Dendritic cell treated with granulocyte-macrophage colony-stimulating factor and Interleukin-4, amounts not matched to agents 40 ng/mL and 50 ng/mL, for 4 days (primary cell): ENCODE measurements at regions not wholly inside any gene's neighbourhood (a gene's known extent, or its start where the extent isn't known, plus 50 kb on each side); places are given as distances from the start of the nearest gene placed in this dataset.
"Not testable (repeated sequence)": the region's sequence is repeated elsewhere in the genome, so short reads cannot be mapped to it uniquely, and the experiment has no call there.

ENCODE experiments used
- H3K27ac Mint-ChIP-seq: one replicate; pipeline ENCODE4 v1.8.0; 2022; ENCODE audit warnings: mild to moderate bottlenecking, mixed read lengths
- H3K27me3 Mint-ChIP-seq: one replicate; pipeline ENCODE4 v1.8.0; 2022; ENCODE audit warnings: mild to moderate bottlenecking, mixed read lengths
- H3K36me3 Mint-ChIP-seq: one replicate; pipeline ENCODE4 v1.8.0; 2022; ENCODE audit warnings: low read depth, mixed read lengths
- H3K4me1 Mint-ChIP-seq: one replicate; pipeline ENCODE4 v1.8.0; 2022; ENCODE audit warnings: low read depth, mixed read lengths
- H3K4me3 Mint-ChIP-seq: one replicate; pipeline ENCODE4 v1.8.0; 2022; ENCODE audit warnings: mild to moderate bottlenecking, moderate library complexity, mixed read lengths
- H3K9me3 Mint-ChIP-seq: one replicate; pipeline ENCODE4 v1.8.0; 2022; ENCODE audit warnings: mixed read lengths
- intact Hi-C: fragments of 100-400 bp; cut with micrococcal nuclease; formaldehyde crosslinking; loops from one replicate; pipeline ENCODE4 v1.15.0; 2022

GRCh38 chr9:31744589-31744988, 639.9 kb upstream of the ACO1 start:
- no peaks in the 10 kb centered on the region for H3K36me3 Mint-ChIP-seq
- H3K9me3 Mint-ChIP-seq, result no peaks in the 10 kb centered on the region
- intact Hi-C loops, result no loop called here
- no peak overlapping the region for H3K27ac Mint-ChIP-seq
- no peaks in the 10 kb centered on the region for H3K4me1 Mint-ChIP-seq
- no peaks in the 10 kb centered on the region for H3K27me3 Mint-ChIP-seq
- H3K4me3 Mint-ChIP-seq, result no peak overlapping the region

GRCh38 chr9:31745468-31745867, 639.0 kb upstream of the ACO1 start:
- Mint-ChIP-seq H3K9me3 (no peaks in the 10 kb centered on the region), H3K4me1 (no peaks in the 10 kb centered on the region), H3K36me3 (no peaks in the 10 kb centered on the region), H3K27me3 (no peaks in the 10 kb centered on the region), H3K27ac (no peak overlapping the region), H3K4me3 (no peak overlapping the region)
- intact Hi-C loops, result no loop called here

GRCh38 chr9:31745886-31746285, 638.6 kb upstream of the ACO1 start:
- Mint-ChIP-seq H3K36me3 (no peaks in the 10 kb centered on the region), H3K27ac (no peak overlapping the region)
- intact Hi-C loops, result no loop called here

GRCh38 chr9:31753756-31754155, 630.7 kb upstream of the ACO1 start:
- H3K27me3 Mint-ChIP-seq, result no peaks in the 10 kb centered on the region
- H3K4me3 Mint-ChIP-seq, result no peak overlapping the region
- no peaks in the 10 kb centered on the region for H3K9me3 Mint-ChIP-seq
- no peaks in the 10 kb centered on the region for H3K36me3 Mint-ChIP-seq
- H3K27ac Mint-ChIP-seq, result no peak overlapping the region
- intact Hi-C loops, result no loop called here
- H3K4me1 Mint-ChIP-seq, result no peaks in the 10 kb centered on the region

More at GRCh38 chr9:31745886-31746285, 638.6 kb upstream of the ACO1 start:
- Mint-ChIP-seq H3K4me1 (no peaks in the 10 kb centered on the region), H3K9me3 (no peaks in the 10 kb centered on the region), H3K27me3 (no peaks in the 10 kb centered on the region), H3K4me3 (no peak overlapping the region)

GRCh38 chr9:31759703-31760102, 624.7 kb upstream of the ACO1 start:
- Mint-ChIP-seq H3K4me3 (no peak overlapping the region), H3K4me1 (no peaks in the 10 kb centered on the region), H3K27me3 (no peaks in the 10 kb centered on the region), H3K27ac (no peak overlapping the region), H3K9me3 (peaks cover 5% of the 10 kb centered on the region), H3K36me3 (no peaks in the 10 kb centered on the region)
- intact Hi-C loops, result no loop called here

GRCh38 chr9:31774021-31774420, 610.4 kb upstream of the ACO1 start:
- H3K36me3 Mint-ChIP-seq, H3K4me3 Mint-ChIP-seq, H3K4me1 Mint-ChIP-seq, H3K27me3 Mint-ChIP-seq, H3K27ac Mint-ChIP-seq, intact Hi-C loops: not testable (repeated sequence)
- H3K9me3 Mint-ChIP-seq, result peaks cover 61% of the 10 kb centered on the region

GRCh38 chr9:31774571-31774970, 609.9 kb upstream of the ACO1 start:
- H3K27ac Mint-ChIP-seq, result no peak overlapping the region
- peaks cover 66% of the 10 kb centered on the region for H3K9me3 Mint-ChIP-seq
- H3K4me3 Mint-ChIP-seq, result no peak overlapping the region
- H3K27me3 Mint-ChIP-seq, result no peaks in the 10 kb centered on the region
- H3K4me1 Mint-ChIP-seq, result no peaks in the 10 kb centered on the region
- intact Hi-C loops, result no loop called here
- no peaks in the 10 kb centered on the region for H3K36me3 Mint-ChIP-seq

- intact Hi-C loops, result no loop called here
Observed at GRCh38 chr9:31776471-31776870, 608.0 kb upstream of the ACO1 start.

GRCh38 chr9:31783491-31783890, 601.0 kb upstream of the ACO1 start:
- Mint-ChIP-seq H3K27me3 (no peaks in the 10 kb centered on the region), H3K36me3 (no peaks in the 10 kb centered on the region), H3K4me1 (no peaks in the 10 kb centered on the region), H3K4me3 (no peak overlapping the region), H3K9me3 (peaks cover 55% of the 10 kb centered on the region), H3K27ac (no peak overlapping the region)
- intact Hi-C loops, result no loop called here

More at GRCh38 chr9:31776471-31776870, 608.0 kb upstream of the ACO1 start:
- Mint-ChIP-seq H3K4me3 (no peak overlapping the region), H3K36me3 (no peaks in the 10 kb centered on the region), H3K9me3 (peaks cover 70% of the 10 kb centered on the region), H3K4me1 (no peaks in the 10 kb centered on the region), H3K27me3 (no peaks in the 10 kb centered on the region), H3K27ac (no peak overlapping the region)

GRCh38 chr9:31790720-31791119, 593.7 kb upstream of the ACO1 start:
- Mint-ChIP-seq H3K36me3 (no peaks in the 10 kb centered on the region), H3K4me3 (no peak overlapping the region), H3K27me3 (no peaks in the 10 kb centered on the region), H3K27ac (no peak overlapping the region), H3K9me3 (no peaks in the 10 kb centered on the region), H3K4me1 (no peaks in the 10 kb centered on the region)
- intact Hi-C loops, result no loop called here

- Mint-ChIP-seq H3K27me3 (no peaks in the 10 kb centered on the region), H3K36me3 (no peaks in the 10 kb centered on the region), H3K27ac (no peak overlapping the region), H3K4me3 (no peak overlapping the region), H3K4me1 (no peaks in the 10 kb centered on the region), H3K9me3 (no peaks in the 10 kb centered on the region)
- intact Hi-C loops, result no loop called here
Observed at GRCh38 chr9:31799953-31800609, 584.4 kb upstream of the ACO1 start.

- Mint-ChIP-seq H3K27ac (no peak overlapping the region), H3K4me3 (no peak overlapping the region), H3K27me3 (peaks cover 7% of the 10 kb centered on the region), H3K9me3 (no peaks in the 10 kb centered on the region), H3K36me3 (no peaks in the 10 kb centered on the region), H3K4me1 (no peaks in the 10 kb centered on the region)
- intact Hi-C loops, result no loop called here
Observed at GRCh38 chr9:31807574-31808256, 576.7 kb upstream of the ACO1 start.

- Mint-ChIP-seq H3K4me1 (no peaks in the 10 kb centered on the region), H3K4me3 (no peak overlapping the region), H3K27me3 (peaks cover 7% of the 10 kb centered on the region), H3K9me3 (no peaks in the 10 kb centered on the region), H3K27ac (no peak overlapping the region), H3K36me3 (no peaks in the 10 kb centered on the region)
- intact Hi-C loops, result no loop called here
Observed at GRCh38 chr9:31808766-31809165, 575.7 kb upstream of the ACO1 start.

GRCh38 chr9:31820426-31820825, 564.0 kb upstream of the ACO1 start:
- H3K27me3 Mint-ChIP-seq, result no peaks in the 10 kb centered on the region

GRCh38 chr9:31821583-31821982, 562.9 kb upstream of the ACO1 start:
- H3K27ac Mint-ChIP-seq, result no peak overlapping the region
- no peaks in the 10 kb centered on the region for H3K27me3 Mint-ChIP-seq
- no peaks in the 10 kb centered on the region for H3K4me1 Mint-ChIP-seq
- intact Hi-C loops, result no loop called here
- peaks cover 8% of the 10 kb centered on the region for H3K9me3 Mint-ChIP-seq
- H3K4me3 Mint-ChIP-seq, result no peak overlapping the region
- no peaks in the 10 kb centered on the region for H3K36me3 Mint-ChIP-seq

More at GRCh38 chr9:31820426-31820825, 564.0 kb upstream of the ACO1 start:
- peaks cover 1% of the 10 kb centered on the region for H3K9me3 Mint-ChIP-seq
- H3K4me1 Mint-ChIP-seq, result no peaks in the 10 kb centered on the region
- no peaks in the 10 kb centered on the region for H3K36me3 Mint-ChIP-seq
- no peak overlapping the region for H3K27ac Mint-ChIP-seq
- intact Hi-C loops, result no loop called here
- no peak overlapping the region for H3K4me3 Mint-ChIP-seq
